ENCODE measurements at regions not wholly inside any gene's neighbourhood (a gene's known extent, or its start where the extent isn't known, plus 50 kb on each side); places are given as distances from the start of the nearest gene placed in this dataset.

DNA sequence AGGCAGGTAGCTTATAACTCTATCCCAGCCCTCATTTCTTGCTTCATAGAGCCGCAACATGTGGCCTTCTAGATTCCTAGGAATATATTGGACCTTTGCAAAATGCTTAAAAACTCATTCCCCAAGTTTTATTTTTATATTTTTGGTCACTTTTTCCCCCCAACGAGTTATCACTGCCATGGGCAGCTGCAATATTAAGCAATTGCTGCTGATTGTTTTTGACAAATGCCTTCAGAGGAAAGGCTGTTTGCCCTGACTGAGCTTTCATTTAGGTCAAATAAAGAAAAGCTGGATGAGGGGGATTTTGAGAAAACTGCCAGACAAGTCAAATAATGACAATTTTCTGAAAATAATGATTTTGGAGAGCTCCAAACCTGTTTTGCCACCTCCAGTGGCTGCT lies 976.9 kb upstream of the MBL2 start:
- Histone ChIP-seq H3K4me3 (ENCODE audit: low read length) (no peak overlapping the region), H3K27ac (ENCODE audit: low read length) (no peak overlapping the region), H3K4me1 (ENCODE audit: control insufficient read depth, insufficient read depth, low read length) (no peaks in the 10 kb centered on the region), H3K9me3 (replicated peaks; ENCODE audit: control insufficient read depth, low read depth, low read length) (peaks cover 6% of the 10 kb centered on the region), H3K27me3 (ENCODE audit: control insufficient read depth, insufficient read depth, low read length) (no peaks in the 10 kb centered on the region), H3K36me3 (ENCODE audit: control insufficient read depth, insufficient read depth, low read length) (no peaks in the 10 kb centered on the region)
- DNase-seq = no peak
- WGBS (ENCODE audit: insufficient coverage) = 89% methylated on average over 1 of the region's 2 CpGs

DNA sequence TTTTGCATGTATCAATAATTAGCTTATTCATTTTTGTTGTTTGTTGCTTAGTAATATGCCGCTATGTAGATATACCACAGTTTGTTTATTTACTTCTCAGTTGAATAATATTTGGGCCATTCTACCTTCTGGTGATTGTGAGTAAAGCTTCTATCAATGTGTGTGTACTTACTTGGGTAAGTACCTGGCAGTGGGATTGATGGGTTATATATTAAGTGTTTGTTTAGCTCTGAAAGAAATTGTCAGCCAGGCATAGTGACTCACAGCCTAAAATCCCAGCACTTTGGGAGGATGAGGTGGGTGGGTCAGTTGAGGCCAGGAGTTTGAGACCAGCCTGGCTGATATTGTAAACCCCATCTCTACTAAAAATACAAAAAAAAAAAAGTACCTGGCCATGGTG lies 975.7 kb upstream of the MBL2 start:
- no peak for DNase-seq
- no CpG with 5 or more reads among the region's 1 CpG for WGBS (ENCODE audit: insufficient coverage)
- Histone ChIP-seq H3K4me1 (ENCODE audit: control insufficient read depth, insufficient read depth, low read length) (no peaks in the 10 kb centered on the region), H3K27ac (ENCODE audit: low read length) (no peak overlapping the region), H3K36me3 (ENCODE audit: control insufficient read depth, insufficient read depth, low read length) (no peaks in the 10 kb centered on the region), H3K9me3 (replicated peaks; ENCODE audit: control insufficient read depth, low read depth, low read length) (peaks cover 6% of the 10 kb centered on the region), H3K4me3 (ENCODE audit: low read length) (no peak overlapping the region), H3K27me3 (ENCODE audit: control insufficient read depth, insufficient read depth, low read length) (no peaks in the 10 kb centered on the region)

DNA sequence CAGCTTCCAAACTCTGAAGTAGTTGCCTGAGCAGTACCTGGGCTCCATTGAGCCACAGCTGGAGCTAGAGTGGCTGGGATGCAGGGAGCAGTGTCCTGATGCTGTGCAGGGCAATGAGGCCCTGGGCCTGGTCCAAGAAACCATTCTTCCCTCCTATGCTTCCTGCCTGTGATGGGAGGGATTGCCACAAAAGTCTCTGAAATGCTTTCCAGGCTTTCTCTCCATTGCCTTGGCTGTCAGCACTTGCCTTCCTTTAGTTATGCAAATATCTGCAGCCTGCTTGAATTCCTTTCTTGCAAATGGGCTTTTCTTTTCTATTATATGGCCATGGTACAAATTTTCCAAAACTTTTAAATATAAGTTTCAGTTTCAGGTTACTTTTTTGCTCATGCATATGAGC lies 972.2 kb upstream of the MBL2 start:
- no peak for DNase-seq
- H3K27ac ChIP-seq (ENCODE audit: low read length) = no peak overlapping the region
- H3K9me3 ChIP-seq (replicated peaks; ENCODE audit: control insufficient read depth, low read depth, low read length) = peaks cover 6% of the 10 kb centered on the region
- no peaks in the 10 kb centered on the region for H3K27me3 ChIP-seq (ENCODE audit: control insufficient read depth, insufficient read depth, low read length)
- no peaks in the 10 kb centered on the region for H3K36me3 ChIP-seq (ENCODE audit: control insufficient read depth, insufficient read depth, low read length)
- no peak overlapping the region for H3K4me3 ChIP-seq (ENCODE audit: low read length)
- no peaks in the 10 kb centered on the region for H3K4me1 ChIP-seq (ENCODE audit: control insufficient read depth, insufficient read depth, low read length)

DNA sequence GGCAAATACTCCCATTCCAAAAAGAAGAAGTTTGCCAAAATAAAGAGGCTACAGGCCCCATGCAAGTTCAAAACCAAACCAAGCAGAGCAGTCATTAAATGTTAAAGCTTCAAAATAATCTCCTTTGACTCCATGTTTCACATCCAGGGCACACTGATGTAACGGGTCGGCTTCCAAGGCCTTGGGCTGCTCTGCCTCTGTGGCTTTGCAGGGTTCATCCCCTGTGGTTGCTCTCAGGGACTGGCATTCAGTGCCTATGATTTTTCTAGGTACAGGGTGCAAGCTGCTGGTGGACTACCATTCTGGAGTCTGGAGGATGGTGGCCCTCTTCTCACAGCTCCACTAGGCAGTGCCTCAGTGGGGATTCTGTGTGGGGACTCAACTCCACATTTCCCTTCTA lies 971.6 kb upstream of the MBL2 start:
- Histone ChIP-seq H3K27me3 (ENCODE audit: control insufficient read depth, insufficient read depth, low read length) (no peaks in the 10 kb centered on the region), H3K4me3 (ENCODE audit: low read length) (no peak overlapping the region), H3K36me3 (ENCODE audit: control insufficient read depth, insufficient read depth, low read length) (no peaks in the 10 kb centered on the region), H3K9me3 (replicated peaks; ENCODE audit: control insufficient read depth, low read depth, low read length) (peaks cover 1% of the 10 kb centered on the region), H3K27ac (ENCODE audit: low read length) (no peak overlapping the region), H3K4me1 (ENCODE audit: control insufficient read depth, insufficient read depth, low read length) (no peaks in the 10 kb centered on the region)
- WGBS (ENCODE audit: insufficient coverage) = no CpG with 5 or more reads among the region's 2 CpGs
- no peak for DNase-seq

DNA sequence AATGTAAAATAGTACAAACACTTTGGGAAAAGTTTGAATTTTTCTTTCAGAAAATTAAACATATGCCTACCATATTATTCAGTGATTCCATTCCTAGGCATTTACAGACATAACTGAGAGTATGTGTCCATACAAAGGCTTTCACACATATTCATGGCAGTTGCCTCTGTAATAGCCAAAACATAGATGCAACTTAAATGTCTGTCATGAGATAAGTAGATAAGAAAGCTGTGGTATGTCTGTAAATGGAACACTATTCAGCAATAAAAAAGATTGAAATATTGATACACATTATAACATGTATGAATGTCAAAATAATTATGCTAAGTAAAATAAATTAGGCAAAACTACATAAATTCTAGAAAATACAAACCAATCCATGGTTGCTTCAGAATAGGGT lies 964.5 kb upstream of the MBL2 start:
- H3K27ac ChIP-seq (ENCODE audit: low read length) = no peak overlapping the region
- H3K4me1 ChIP-seq (ENCODE audit: control insufficient read depth, insufficient read depth, low read length) = no peaks in the 10 kb centered on the region
- no peak overlapping the region for H3K4me3 ChIP-seq (ENCODE audit: low read length)
- no peaks in the 10 kb centered on the region for H3K9me3 ChIP-seq (replicated peaks; ENCODE audit: control insufficient read depth, low read depth, low read length)
- no peaks in the 10 kb centered on the region for H3K36me3 ChIP-seq (ENCODE audit: control insufficient read depth, insufficient read depth, low read length)
- DNase-seq = no peak
- H3K27me3 ChIP-seq (ENCODE audit: control insufficient read depth, insufficient read depth, low read length) = no peaks in the 10 kb centered on the region

DNA sequence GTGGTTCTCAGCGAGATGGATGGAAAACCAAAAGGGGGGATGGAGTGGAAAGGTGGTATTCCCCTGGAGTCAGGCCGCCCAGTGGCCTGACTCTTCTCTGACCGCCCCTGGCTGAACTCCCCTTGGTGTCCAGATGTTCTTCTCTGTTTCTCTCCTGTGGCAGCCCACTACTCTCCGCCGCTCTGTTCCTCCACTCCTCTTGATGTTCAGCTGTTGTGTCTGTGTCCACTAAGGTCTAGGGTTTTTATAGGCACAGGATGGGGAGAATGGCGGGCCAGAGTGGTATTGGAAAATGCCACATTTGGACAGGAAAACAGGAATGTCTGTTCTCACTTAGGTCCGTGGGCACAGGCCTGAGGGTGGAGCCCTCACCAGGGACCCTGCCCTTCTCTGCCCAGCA lies 954.3 kb upstream of the MBL2 start:
- DNase-seq = no peak
- Histone ChIP-seq H3K4me3 (ENCODE audit: low read length) (no peak overlapping the region), H3K27ac (ENCODE audit: low read length) (no peak overlapping the region), H3K36me3 (ENCODE audit: control insufficient read depth, insufficient read depth, low read length) (no peaks in the 10 kb centered on the region), H3K27me3 (ENCODE audit: control insufficient read depth, insufficient read depth, low read length) (no peaks in the 10 kb centered on the region), H3K4me1 (ENCODE audit: control insufficient read depth, insufficient read depth, low read length) (no peaks in the 10 kb centered on the region), H3K9me3 (replicated peaks; ENCODE audit: control insufficient read depth, low read depth, low read length) (no peaks in the 10 kb centered on the region)
- 90% methylated on average over 4 of the region's 7 CpGs for WGBS (ENCODE audit: insufficient coverage)

DNA sequence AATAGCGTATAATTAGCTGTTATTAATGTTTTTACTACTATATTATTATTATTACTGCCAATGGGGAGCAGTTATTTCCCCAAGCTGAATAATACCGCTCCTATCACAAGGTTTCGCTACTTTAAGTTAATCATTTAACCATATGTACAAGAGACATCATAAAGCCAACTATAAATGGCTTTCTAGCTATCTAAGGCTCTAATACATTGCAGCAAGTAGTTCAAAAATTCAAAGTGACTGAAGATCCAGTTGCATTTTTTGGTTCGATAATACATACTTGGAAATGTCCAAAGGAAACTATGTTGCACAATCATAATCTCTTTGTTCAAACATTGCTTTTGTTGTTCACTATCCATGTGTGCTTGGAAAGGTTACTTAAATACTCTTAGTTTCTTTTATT lies 952.0 kb upstream of the MBL2 start:
- WGBS (ENCODE audit: insufficient coverage) = no CpG with 5 or more reads among the region's 4 CpGs

DNA sequence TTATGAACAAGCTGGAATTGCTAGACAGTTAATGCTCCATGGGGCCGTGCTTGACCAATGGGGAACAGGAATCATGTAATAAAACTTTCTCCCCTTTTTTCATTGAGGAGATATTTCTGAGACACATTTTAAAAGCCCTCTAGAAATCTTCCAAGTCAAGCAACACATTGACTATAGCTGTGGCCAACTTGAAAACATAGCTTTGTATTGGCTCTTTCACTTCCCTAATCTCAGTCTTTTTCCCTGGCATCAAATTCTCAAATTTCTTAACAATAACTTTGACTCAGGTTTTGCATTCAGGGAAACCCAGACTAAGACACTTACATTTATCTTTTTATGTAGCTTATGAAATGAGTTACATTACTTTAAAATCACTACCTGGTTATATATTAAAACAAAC lies 947.1 kb upstream of the MBL2 start:
- Histone ChIP-seq H3K27me3 (ENCODE audit: control insufficient read depth, insufficient read depth, low read length) (no peaks in the 10 kb centered on the region), H3K4me3 (ENCODE audit: low read length) (no peak overlapping the region), H3K36me3 (ENCODE audit: control insufficient read depth, insufficient read depth, low read length) (no peaks in the 10 kb centered on the region), H3K27ac (ENCODE audit: low read length) (no peak overlapping the region), H3K4me1 (ENCODE audit: control insufficient read depth, insufficient read depth, low read length) (no peaks in the 10 kb centered on the region), H3K9me3 (replicated peaks; ENCODE audit: control insufficient read depth, low read depth, low read length) (no peaks in the 10 kb centered on the region)
- WGBS (ENCODE audit: insufficient coverage) = no CpG with 5 or more reads among the region's 1 CpG
- peak; percentile 3 for DNase-seq

More for the DNA sequence above, 952.0 kb upstream of the MBL2 start:
- Histone ChIP-seq H3K4me1 (ENCODE audit: control insufficient read depth, insufficient read depth, low read length) (no peaks in the 10 kb centered on the region), H3K36me3 (ENCODE audit: control insufficient read depth, insufficient read depth, low read length) (no peaks in the 10 kb centered on the region), H3K9me3 (replicated peaks; ENCODE audit: control insufficient read depth, low read depth, low read length) (no peaks in the 10 kb centered on the region), H3K4me3 (ENCODE audit: low read length) (no peak overlapping the region), H3K27me3 (ENCODE audit: control insufficient read depth, insufficient read depth, low read length) (no peaks in the 10 kb centered on the region), H3K27ac (ENCODE audit: low read length) (no peak overlapping the region)
- no peak for DNase-seq

DNA sequence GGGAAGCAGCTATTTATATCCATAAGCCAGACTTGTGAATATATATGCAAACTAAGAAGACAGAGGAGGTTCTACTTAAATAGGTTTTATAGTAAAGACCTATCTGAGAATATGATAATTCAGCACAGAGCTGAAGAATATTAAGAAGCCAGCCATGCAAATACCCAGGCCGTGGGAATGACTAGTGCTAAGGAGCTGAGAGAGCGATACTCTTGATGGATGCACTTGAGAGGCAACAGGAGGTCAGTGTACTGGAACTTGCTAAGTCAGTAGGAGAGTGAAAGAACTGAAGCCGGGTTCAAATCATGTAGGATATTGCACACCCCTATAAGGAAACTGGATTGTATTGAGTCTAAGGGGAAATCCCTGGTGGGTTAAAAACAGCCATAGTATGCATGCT lies 943.6 kb upstream of the MBL2 start:
- no peak overlapping the region for H3K4me3 ChIP-seq (ENCODE audit: low read length)
- 85% methylated on average over 2 of the region's 3 CpGs for WGBS (ENCODE audit: insufficient coverage)
- no peaks in the 10 kb centered on the region for H3K9me3 ChIP-seq (replicated peaks; ENCODE audit: control insufficient read depth, low read depth, low read length)
- no peak overlapping the region for H3K27ac ChIP-seq (ENCODE audit: low read length)
- H3K4me1 ChIP-seq (ENCODE audit: control insufficient read depth, insufficient read depth, low read length) = no peaks in the 10 kb centered on the region
- no peak for DNase-seq
- no peaks in the 10 kb centered on the region for H3K27me3 ChIP-seq (ENCODE audit: control insufficient read depth, insufficient read depth, low read length)
- no peaks in the 10 kb centered on the region for H3K36me3 ChIP-seq (ENCODE audit: control insufficient read depth, insufficient read depth, low read length)

DNA sequence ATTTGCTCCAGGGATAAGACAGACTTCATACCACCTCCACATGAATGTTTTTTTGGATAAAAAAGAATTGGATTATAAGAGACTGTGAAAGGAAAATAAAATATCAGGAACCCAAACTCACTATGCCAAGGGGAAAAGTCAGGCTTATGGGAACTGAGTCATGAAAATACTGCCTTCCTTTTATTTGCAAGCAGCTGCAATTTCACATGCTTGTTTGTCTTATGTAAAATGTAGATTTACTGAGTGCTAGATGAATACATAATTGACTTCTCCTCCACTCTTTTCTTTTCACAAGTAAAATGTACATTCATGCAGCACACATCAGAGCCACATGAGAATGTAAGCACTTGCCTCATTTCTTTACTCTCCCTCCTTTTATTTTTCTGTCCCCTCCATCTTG lies 940.8 kb upstream of the MBL2 start:
- Histone ChIP-seq H3K27me3 (ENCODE audit: control insufficient read depth, insufficient read depth, low read length) (no peaks in the 10 kb centered on the region), H3K27ac (ENCODE audit: low read length) (no peak overlapping the region), H3K4me1 (ENCODE audit: control insufficient read depth, insufficient read depth, low read length) (no peaks in the 10 kb centered on the region), H3K36me3 (ENCODE audit: control insufficient read depth, insufficient read depth, low read length) (no peaks in the 10 kb centered on the region), H3K4me3 (ENCODE audit: low read length) (no peak overlapping the region), H3K9me3 (replicated peaks; ENCODE audit: control insufficient read depth, low read depth, low read length) (no peaks in the 10 kb centered on the region)
- DNase-seq = no peak

DNA sequence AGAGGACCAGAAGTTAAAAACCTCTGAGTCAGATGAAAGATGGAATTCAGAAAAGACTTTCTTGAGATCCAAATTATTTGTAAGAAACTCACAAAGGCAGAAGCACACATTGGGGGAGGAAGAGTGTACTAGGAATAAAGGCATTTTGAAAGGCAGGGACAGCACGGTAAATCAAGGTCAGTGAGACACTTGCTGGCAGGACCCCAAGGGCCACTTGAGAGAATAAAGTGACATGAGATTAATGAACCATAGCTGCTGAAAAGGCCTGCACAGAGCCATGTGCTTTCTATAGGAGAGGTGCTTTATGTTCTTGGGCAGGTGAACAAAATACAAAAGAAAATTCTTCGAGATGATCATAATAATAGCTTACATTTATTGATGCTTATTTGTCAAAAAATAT lies 929.9 kb upstream of the MBL2 start:
- Histone ChIP-seq H3K27ac (ENCODE audit: low read length) (no peak overlapping the region), H3K36me3 (ENCODE audit: control insufficient read depth, insufficient read depth, low read length) (no peaks in the 10 kb centered on the region), H3K4me3 (ENCODE audit: low read length) (no peak overlapping the region), H3K27me3 (ENCODE audit: control insufficient read depth, insufficient read depth, low read length) (no peaks in the 10 kb centered on the region), H3K9me3 (replicated peaks; ENCODE audit: control insufficient read depth, low read depth, low read length) (no peaks in the 10 kb centered on the region), H3K4me1 (ENCODE audit: control insufficient read depth, insufficient read depth, low read length) (no peaks in the 10 kb centered on the region)
- 55% methylated on average over 1 of the region's 2 CpGs for WGBS (ENCODE audit: insufficient coverage)
- DNase-seq = no peak

Measured in muscle of leg (tissue), 3 donors.